Stomach (tissue), 8 donors: ENCODE measurements at regions not wholly inside any gene's neighbourhood (a gene's known extent, or its start where the extent isn't known, plus 50 kb on each side); places are given as distances from the start of the nearest gene placed in this dataset.
A peak's percentile ranks its signal among the peaks of the same experiment; 100 is the strongest.

ENCODE experiments used
- DNase-seq, 2 donors: peaks; one replicate each; pipeline versions ENCODE4 v3.0.0 to v3.0.0-alpha.2; 2013 to 2019
- H3K27ac ChIP-seq, 5 donors: fragments of 200-600 bp in 4 of 5; sonication (generic) in 4 of 5; one replicate each; pipeline ENCODE4 v1.5.1; 2013 to 2019; ENCODE audit warnings: mild to moderate bottlenecking in 1 of 5, moderate library complexity in 1 of 5
- H3K27me3 ChIP-seq, 3 donors: fragments of 200-600 bp; sonication (generic); one replicate each; pipeline ENCODE4 v1.5.1; 2017 to 2019; ENCODE audit warnings: mixed run types in 1 of 3
- H3K36me3 ChIP-seq, 4 donors: fragments of 200-600 bp; sonication (generic); 1 replicate in 3 of 4; 2 replicates in 1 of 4; pipeline ENCODE4 v1.5.1; 2016 to 2019
- H3K4me1 ChIP-seq, 4 donors: fragments of 200-600 bp; sonication (generic); one replicate each; pipeline ENCODE4 v1.5.1; 2016 to 2019
- H3K4me3 ChIP-seq, 4 donors: fragments of 200-600 bp; sonication (generic) in 3 of 4; one replicate each; pipeline ENCODE4 v1.5.1; 2016 to 2019; ENCODE audit warnings: mild to moderate bottlenecking in 1 of 4
- H3K9me3 ChIP-seq, 4 donors: fragments of 200-600 bp; sonication (generic); one replicate each; pipeline ENCODE4 v1.5.1; 2016 to 2019
- EP300 ChIP-seq: sonication (generic); formaldehyde crosslinking; IDR thresholded peaks from one replicate; pipeline ENCODE4 v1.6.1; 2017; ENCODE audit warnings: antibody characterized with exemption
- POLR2A ChIP-seq, 4 donors: fragments of 450-650 bp; IDR thresholded peaks; one replicate each; pipeline ENCODE4 v1.6.1; 2016; ENCODE audit warnings: antibody characterized with exemption in 4 of 4, control low read depth in 2 of 4, mild to moderate bottlenecking in 1 of 4, moderate library complexity in 1 of 4
- POLR2AphosphoS5 ChIP-seq, 3 donors: sonication (generic); formaldehyde crosslinking; IDR thresholded peaks; one replicate each; pipeline ENCODE4 v1.6.1; 2016; ENCODE audit warnings: antibody characterized with exemption in 3 of 3
- WGBS, 5 donors: extraction: QIAGEN DNeasy Blood & Tissue Kit in 3 of 5; methylation state at CpG; one replicate each; pipeline versions ENCODE4 v1.1.5 to v1.1.7; 2013 to 2018; 5-methylcytosine and 5-hydroxymethylcytosine counted together
- intact Hi-C: fragments of 100-400 bp; cut with DNase I; formaldehyde crosslinking; loops from one replicate; pipeline ENCODE4 v1.15.1; 2023; ENCODE audit warnings: low total_unique reads
- TF ChIP-seq, protein P1 (sequence below), 7 experiments: fragments of 450-650 bp in 4 of 7; fragments of 200-600 bp in 3 of 7; sonication (generic) in 3 of 7; IDR thresholded peaks; one replicate each; pipeline ENCODE4 v1.5.1; 2016 to 2019; ENCODE audit warnings: antibody characterized with exemption in 7 of 7, control low read depth in 2 of 7, mild to moderate bottlenecking in 1 of 7
- donor health status: healthy with polysubstance abuse.
- donor health status: Bipolar disorder and iron deficiency.
- donor health status: healthy.

- TF ChIP-seq, protein P1, sequence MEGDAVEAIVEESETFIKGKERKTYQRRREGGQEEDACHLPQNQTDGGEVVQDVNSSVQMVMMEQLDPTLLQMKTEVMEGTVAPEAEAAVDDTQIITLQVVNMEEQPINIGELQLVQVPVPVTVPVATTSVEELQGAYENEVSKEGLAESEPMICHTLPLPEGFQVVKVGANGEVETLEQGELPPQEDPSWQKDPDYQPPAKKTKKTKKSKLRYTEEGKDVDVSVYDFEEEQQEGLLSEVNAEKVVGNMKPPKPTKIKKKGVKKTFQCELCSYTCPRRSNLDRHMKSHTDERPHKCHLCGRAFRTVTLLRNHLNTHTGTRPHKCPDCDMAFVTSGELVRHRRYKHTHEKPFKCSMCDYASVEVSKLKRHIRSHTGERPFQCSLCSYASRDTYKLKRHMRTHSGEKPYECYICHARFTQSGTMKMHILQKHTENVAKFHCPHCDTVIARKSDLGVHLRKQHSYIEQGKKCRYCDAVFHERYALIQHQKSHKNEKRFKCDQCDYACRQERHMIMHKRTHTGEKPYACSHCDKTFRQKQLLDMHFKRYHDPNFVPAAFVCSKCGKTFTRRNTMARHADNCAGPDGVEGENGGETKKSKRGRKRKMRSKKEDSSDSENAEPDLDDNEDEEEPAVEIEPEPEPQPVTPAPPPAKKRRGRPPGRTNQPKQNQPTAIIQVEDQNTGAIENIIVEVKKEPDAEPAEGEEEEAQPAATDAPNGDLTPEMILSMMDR (IDR thresholded peaks at IDR 0.05) = no peak
- TF ChIP-seq POLR2AphosphoS5 (IDR thresholded peaks at IDR 0.05) (no peak), EP300 (no peak), POLR2A (IDR thresholded peaks at IDR 0.05) (no peak)
- H3K4me3 ChIP-seq = no peak overlapping the region
- peaks cover 0 to 40% (median 5%) of the 10 kb centered on the region in 4 donors for H3K4me1 ChIP-seq
- peaks cover 0 to 1% (median 0%) of the 10 kb centered on the region in 4 donors for H3K9me3 ChIP-seq
- H3K36me3 ChIP-seq = no peaks in the 10 kb centered on the region
- no peak overlapping the region for H3K27ac ChIP-seq
- no peaks in the 10 kb centered on the region for H3K27me3 ChIP-seq
- WGBS, 5 donors = 56 to 78% (median 69%) methylated on average over 3 of the region's 3 CpGs
- DNase-seq = no peak
- intact Hi-C loops = no loop called here
These were observed 356.2 kb upstream of the GATB start for GRCh38 chr4:152117054-152117453.

DNA sequence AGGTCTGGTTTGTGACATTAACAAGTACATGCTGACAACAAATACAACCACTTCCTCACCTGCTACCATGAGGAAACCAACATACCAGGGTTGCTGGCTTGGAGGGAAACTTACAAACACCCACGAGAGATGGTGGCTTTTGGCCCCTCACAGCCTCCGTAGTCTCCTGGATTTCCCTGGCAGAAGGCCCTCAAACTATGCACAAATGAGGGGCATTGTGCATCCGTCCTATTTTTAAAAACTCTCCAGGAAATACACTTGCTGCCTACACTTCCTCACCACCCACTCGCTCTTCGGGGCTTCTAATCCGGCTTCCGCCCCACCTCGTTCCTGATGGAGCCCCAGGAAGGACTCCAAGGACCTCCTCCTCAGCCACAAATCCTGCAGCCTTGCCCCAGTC, 355.0 kb upstream of the GATB start:
- Histone ChIP-seq H3K36me3 (no peaks in the 10 kb centered on the region), H3K9me3 (no peaks in the 10 kb centered on the region), H3K27ac (peak overlapping the region in 3 of 5 donors; percentile 10 to 46 (median 32)), H3K4me3 (no peak overlapping the region), H3K27me3 (no peaks in the 10 kb centered on the region), H3K4me1 (peaks cover 0 to 40% (median 5%) of the 10 kb centered on the region in 4 donors)
- 45 to 68% (median 58%) methylated on average over 8 of the region's 8 CpGs for WGBS, 5 donors
- intact Hi-C loops = no loop called here
- TF ChIP-seq, protein P1 (IDR thresholded peaks at IDR 0.05) = no peak
- TF ChIP-seq POLR2AphosphoS5 (IDR thresholded peaks at IDR 0.05) = no peak
- no peak for TF ChIP-seq POLR2A (IDR thresholded peaks at IDR 0.05)
- no peak for TF ChIP-seq EP300
- DNase-seq = peak in 1 of 2 donors; percentile 41

DNA sequence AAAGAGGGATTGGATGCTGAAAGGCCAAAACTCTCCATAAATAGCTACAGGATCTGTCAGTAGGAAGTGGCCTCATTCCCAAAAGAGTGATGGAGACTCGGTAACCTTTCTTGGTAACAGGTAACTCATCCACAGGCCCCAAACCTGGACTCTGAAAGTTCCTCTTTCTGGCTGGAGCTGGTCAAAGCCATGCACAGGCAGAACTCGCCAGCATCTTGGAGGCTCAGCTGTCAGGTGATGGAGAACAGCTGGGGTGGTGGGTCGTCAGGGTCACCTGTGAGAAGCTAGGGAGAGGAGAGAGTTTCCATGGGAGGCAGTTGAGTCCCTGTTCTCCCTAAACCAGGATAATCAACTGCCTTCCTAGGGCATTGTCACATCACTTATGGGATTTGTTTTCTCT, 354.3 kb upstream of the GATB start:
- 65 to 82% (median 77%) methylated on average over 3 of the region's 3 CpGs for WGBS, 5 donors
- Histone ChIP-seq H3K27me3 (no peaks in the 10 kb centered on the region), H3K27ac (peak overlapping the region in 3 of 5 donors; percentile 10 to 43 (median 32)), H3K4me3 (no peak overlapping the region), H3K36me3 (no peaks in the 10 kb centered on the region), H3K9me3 (no peaks in the 10 kb centered on the region), H3K4me1 (peaks cover 0 to 47% (median 6%) of the 10 kb centered on the region in 4 donors)
- intact Hi-C loops = no loop called here
- TF ChIP-seq POLR2AphosphoS5 (IDR thresholded peaks at IDR 0.05) = no peak
- TF ChIP-seq POLR2A (IDR thresholded peaks at IDR 0.05) = no peak
- no peak for TF ChIP-seq EP300
- TF ChIP-seq, protein P1 (IDR thresholded peaks at IDR 0.05) = no peak
- no peak for DNase-seq

DNA sequence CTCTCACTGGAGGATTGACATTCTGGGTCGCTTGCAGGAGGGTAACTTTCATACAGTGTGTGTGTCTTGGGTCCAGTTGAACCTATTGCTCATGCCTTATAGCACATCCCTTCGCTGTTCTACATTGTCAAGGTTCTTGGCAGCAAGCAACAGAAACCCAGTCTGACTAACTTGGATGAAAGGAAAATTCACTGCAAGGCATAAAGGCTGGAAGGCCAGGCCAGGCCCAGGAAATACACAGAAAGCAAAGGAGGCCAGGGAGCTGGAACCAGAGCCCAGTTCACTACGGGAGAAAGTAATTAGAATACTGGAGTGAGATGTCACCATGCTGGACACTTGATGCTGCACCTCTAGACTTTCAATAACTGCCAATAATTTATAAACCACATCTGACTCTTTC, 353.8 kb upstream of the GATB start:
- TF ChIP-seq EP300 (no peak), POLR2AphosphoS5 (IDR thresholded peaks at IDR 0.05) (no peak), POLR2A (IDR thresholded peaks at IDR 0.05) (no peak)
- TF ChIP-seq, protein P1 (IDR thresholded peaks at IDR 0.05) = no peak
- peak overlapping the region in 1 of 5 donors; percentile 32 for H3K27ac ChIP-seq
- H3K27me3 ChIP-seq = no peaks in the 10 kb centered on the region
- no peak for DNase-seq
- no peaks in the 10 kb centered on the region for H3K36me3 ChIP-seq
- H3K4me1 ChIP-seq = peaks cover 0 to 53% (median 9%) of the 10 kb centered on the region in 4 donors
- no peaks in the 10 kb centered on the region for H3K9me3 ChIP-seq
- H3K4me3 ChIP-seq = no peak overlapping the region
- WGBS, 5 donors = 54 to 64% (median 58%) methylated on average over 3 of the region's 3 CpGs
- intact Hi-C loops = no loop called here
